ENCODE measurements at regions not wholly inside any gene's neighbourhood (a gene's known extent, or its start where the extent isn't known, plus 50 kb on each side); places are given as distances from the start of the nearest gene placed in this dataset.

DNA sequence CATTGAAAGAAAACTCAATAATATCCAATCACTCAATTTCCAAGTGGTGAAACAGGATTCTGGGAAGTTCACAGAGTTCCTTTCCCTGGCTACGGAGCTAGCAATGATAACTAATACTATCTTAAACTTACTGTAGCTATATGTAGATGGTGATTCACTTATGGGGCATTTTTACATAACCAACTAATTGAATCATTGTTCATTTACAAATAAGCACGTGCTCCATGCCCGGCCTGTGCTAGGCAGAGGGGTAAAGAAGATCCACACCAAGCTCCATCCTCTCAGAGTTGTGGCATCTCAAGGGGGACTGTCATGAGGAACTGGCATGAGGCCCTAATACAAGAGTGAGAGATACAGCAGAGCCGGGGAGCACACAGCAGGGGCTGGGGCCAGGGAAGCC lies 176.3 kb downstream of the ANKRD30B start:
- TF ChIP-seq POLR2A (IDR thresholded peaks at IDR 0.05) (no peak), EP300 (IDR thresholded peaks at IDR 0.05) (no peak), POLR2AphosphoS5 (IDR thresholded peaks at IDR 0.05) (no peak)
- TF ChIP-seq, protein P1, sequence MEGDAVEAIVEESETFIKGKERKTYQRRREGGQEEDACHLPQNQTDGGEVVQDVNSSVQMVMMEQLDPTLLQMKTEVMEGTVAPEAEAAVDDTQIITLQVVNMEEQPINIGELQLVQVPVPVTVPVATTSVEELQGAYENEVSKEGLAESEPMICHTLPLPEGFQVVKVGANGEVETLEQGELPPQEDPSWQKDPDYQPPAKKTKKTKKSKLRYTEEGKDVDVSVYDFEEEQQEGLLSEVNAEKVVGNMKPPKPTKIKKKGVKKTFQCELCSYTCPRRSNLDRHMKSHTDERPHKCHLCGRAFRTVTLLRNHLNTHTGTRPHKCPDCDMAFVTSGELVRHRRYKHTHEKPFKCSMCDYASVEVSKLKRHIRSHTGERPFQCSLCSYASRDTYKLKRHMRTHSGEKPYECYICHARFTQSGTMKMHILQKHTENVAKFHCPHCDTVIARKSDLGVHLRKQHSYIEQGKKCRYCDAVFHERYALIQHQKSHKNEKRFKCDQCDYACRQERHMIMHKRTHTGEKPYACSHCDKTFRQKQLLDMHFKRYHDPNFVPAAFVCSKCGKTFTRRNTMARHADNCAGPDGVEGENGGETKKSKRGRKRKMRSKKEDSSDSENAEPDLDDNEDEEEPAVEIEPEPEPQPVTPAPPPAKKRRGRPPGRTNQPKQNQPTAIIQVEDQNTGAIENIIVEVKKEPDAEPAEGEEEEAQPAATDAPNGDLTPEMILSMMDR (IDR thresholded peaks at IDR 0.05), result no peak
- no peak overlapping the region for H3K27ac ChIP-seq
- WGBS, 2 donors, result 87 to 92% methylated on average over 4 of the region's 4 CpGs
- ATAC-seq (ENCODE audit: low FRiP score in 2 of 2) (no peak), DNase-seq (no peak)
- H3K4me1 ChIP-seq, result peaks cover 0 to 3% (median 0%) of the 10 kb centered on the region in 4 donors
- H3K27me3 ChIP-seq, result no peaks in the 10 kb centered on the region
- no peaks in the 10 kb centered on the region for H3K36me3 ChIP-seq
- H3K4me3 ChIP-seq, result no peak overlapping the region
- no peaks in the 10 kb centered on the region for H3K9me3 ChIP-seq

GRCh38 chr18:14925281-14925709 lies 177.3 kb downstream of the ANKRD30B start:
- Histone ChIP-seq H3K4me1 (peaks cover 0 to 3% (median 0%) of the 10 kb centered on the region in 4 donors), H3K27ac (no peak overlapping the region), H3K27me3 (no peaks in the 10 kb centered on the region), H3K4me3 (no peak overlapping the region), H3K36me3 (no peaks in the 10 kb centered on the region), H3K9me3 (no peaks in the 10 kb centered on the region)
- WGBS, 2 donors, result 66 to 69% methylated on average over 3 of the region's 3 CpGs
- no peak for TF ChIP-seq POLR2A (IDR thresholded peaks at IDR 0.05)
- TF ChIP-seq, protein P1 (IDR thresholded peaks at IDR 0.05), result no peak
- TF ChIP-seq EP300 (IDR thresholded peaks at IDR 0.05), result no peak
- no peak for TF ChIP-seq POLR2AphosphoS5 (IDR thresholded peaks at IDR 0.05)
- ATAC-seq (ENCODE audit: low FRiP score in 2 of 2), result peak in 1 of 2 donors; percentile 30
- DNase-seq, result no peak

DNA sequence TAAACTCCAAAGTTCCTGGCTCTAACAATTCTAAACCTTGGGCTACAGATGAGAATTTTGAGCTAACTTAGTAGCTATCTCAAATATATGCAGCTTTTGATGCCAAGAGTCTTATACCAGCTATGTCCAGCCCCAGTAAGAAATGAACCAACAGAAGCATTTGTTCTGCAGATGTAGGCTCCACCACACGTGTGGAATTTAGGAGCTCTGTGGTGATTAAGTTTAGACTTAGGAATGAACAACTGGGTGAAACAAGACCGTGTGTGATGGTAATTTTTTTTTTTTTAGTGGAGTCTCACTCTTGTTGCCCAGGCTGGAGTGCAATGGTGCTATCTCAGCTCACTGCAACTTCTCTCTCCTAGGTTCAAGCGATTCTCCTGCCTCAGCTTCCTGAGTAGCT lies 179.7 kb downstream of the ANKRD30B start:
- H3K4me3 ChIP-seq, result no peak overlapping the region
- no peak for ATAC-seq (ENCODE audit: low FRiP score in 2 of 2)
- WGBS, 2 donors, result 55 to 67% methylated on average over 3 of the region's 3 CpGs

DNA sequence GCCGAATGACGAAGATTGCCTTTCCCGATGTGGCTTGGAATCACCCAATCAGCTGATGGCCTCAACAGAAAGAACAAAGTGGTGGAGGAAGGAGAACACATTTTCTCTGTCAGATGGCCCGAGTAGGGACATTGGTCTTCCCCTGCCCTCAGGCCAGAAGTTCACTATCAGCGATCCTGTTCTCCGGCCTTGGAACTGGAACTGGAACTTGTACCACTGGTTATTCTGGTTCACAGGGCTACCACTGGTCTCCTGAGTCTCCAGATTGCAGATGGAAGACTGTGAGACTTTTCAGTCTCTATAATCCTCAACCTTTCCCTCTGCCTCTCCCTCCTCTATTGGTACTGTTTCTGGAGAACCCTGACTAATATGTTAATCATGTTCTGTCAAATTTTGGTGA lies 180.4 kb downstream of the ANKRD30B start:
- no peak for DNase-seq
- Histone ChIP-seq H3K36me3 (no peaks in the 10 kb centered on the region), H3K9me3 (no peaks in the 10 kb centered on the region), H3K4me3 (no peak overlapping the region), H3K4me1 (peaks cover 0 to 3% (median 0%) of the 10 kb centered on the region in 4 donors), H3K27me3 (no peaks in the 10 kb centered on the region), H3K27ac (no peak overlapping the region)
- ATAC-seq (ENCODE audit: low FRiP score in 2 of 2), result no peak
- WGBS, 2 donors, result 83 to 90% methylated on average over 6 of the region's 6 CpGs
- TF ChIP-seq EP300 (IDR thresholded peaks at IDR 0.05) (no peak), POLR2A (IDR thresholded peaks at IDR 0.05) (no peak), POLR2AphosphoS5 (IDR thresholded peaks at IDR 0.05) (no peak)
- TF ChIP-seq, protein P1 (IDR thresholded peaks at IDR 0.05), result no peak

More for the DNA sequence above, 179.7 kb downstream of the ANKRD30B start:
- Histone ChIP-seq H3K27ac (no peak overlapping the region), H3K9me3 (no peaks in the 10 kb centered on the region), H3K27me3 (no peaks in the 10 kb centered on the region), H3K4me1 (peaks cover 0 to 3% (median 0%) of the 10 kb centered on the region in 4 donors), H3K36me3 (no peaks in the 10 kb centered on the region)
- TF ChIP-seq POLR2AphosphoS5 (IDR thresholded peaks at IDR 0.05) (no peak), POLR2A (IDR thresholded peaks at IDR 0.05) (no peak), EP300 (IDR thresholded peaks at IDR 0.05) (no peak)
- TF ChIP-seq, protein P1 (IDR thresholded peaks at IDR 0.05), result no peak
- no peak for DNase-seq

DNA sequence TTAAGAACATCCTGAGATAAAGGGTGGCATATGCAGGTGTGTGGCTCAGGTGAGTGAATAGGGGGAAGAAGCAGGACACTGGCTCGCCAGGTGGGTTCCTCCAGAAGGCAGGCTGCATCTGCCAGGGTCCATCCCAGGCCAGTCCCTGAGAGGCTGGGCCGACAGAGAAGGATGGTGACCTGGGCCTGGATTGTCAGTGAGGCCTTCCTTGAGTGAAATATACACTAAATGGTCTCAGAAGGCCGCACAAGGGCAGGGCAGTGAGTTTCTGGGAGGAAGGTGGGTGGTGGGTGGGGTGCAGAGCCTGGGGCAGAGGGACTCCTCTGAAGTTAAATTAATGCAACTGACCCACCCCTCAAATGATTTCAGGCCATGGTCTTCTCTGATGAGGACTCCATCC lies 182.1 kb downstream of the ANKRD30B start:
- DNase-seq (no peak), ATAC-seq (ENCODE audit: low FRiP score in 2 of 2) (no peak)
- no peak overlapping the region for H3K27ac ChIP-seq
- peaks cover 0 to 3% (median 0%) of the 10 kb centered on the region in 4 donors for H3K4me1 ChIP-seq
- no peaks in the 10 kb centered on the region for H3K9me3 ChIP-seq
- no peaks in the 10 kb centered on the region for H3K36me3 ChIP-seq
- no peak for TF ChIP-seq POLR2AphosphoS5 (IDR thresholded peaks at IDR 0.05)
- H3K4me3 ChIP-seq, result no peak overlapping the region
- no peaks in the 10 kb centered on the region for H3K27me3 ChIP-seq
- 72 to 86% methylated on average over 3 of the region's 3 CpGs for WGBS, 2 donors
